ENCODE measurements at regions not wholly inside any gene's neighbourhood (a gene's known extent, or its start where the extent isn't known, plus 50 kb on each side); places are given as distances from the start of the nearest gene placed in this dataset.
"Not testable (repeated sequence)": the region's sequence is repeated elsewhere in the genome, so short reads cannot be mapped to it uniquely, and the experiment has no call there.

- no peak for DNase-seq
Observed at GRCh38 chr9:31490551-31491106, 893.8 kb upstream of the ACO1 start.

- no peak for DNase-seq
Observed at GRCh38 chr9:31492229-31492628, 892.2 kb upstream of the ACO1 start.

- no peak for DNase-seq
Observed at GRCh38 chr9:31500422-31500821, 884.0 kb upstream of the ACO1 start.

GRCh38 chr9:31519011-31519410 is 865.4 kb upstream of the ACO1 start:
- DNase-seq, result no peak

GRCh38 chr9:31519424-31519823 is 865.0 kb upstream of the ACO1 start:
- DNase-seq, result no peak

GRCh38 chr9:31519826-31520225 is 864.6 kb upstream of the ACO1 start:
- DNase-seq, result no peak

- no peak for DNase-seq
Observed at GRCh38 chr9:31520301-31521085, 864.0 kb upstream of the ACO1 start.

GRCh38 chr9:31535651-31536050 is 848.8 kb upstream of the ACO1 start:
- DNase-seq, result no peak

- DNase-seq, result no peak
Observed at GRCh38 chr9:31536471-31536870, 848.0 kb upstream of the ACO1 start.

- no peak for DNase-seq
Observed at GRCh38 chr9:31541721-31542281, 842.6 kb upstream of the ACO1 start.

GRCh38 chr9:31542384-31543055 is 841.9 kb upstream of the ACO1 start:
- DNase-seq, result no peak

- no peak for DNase-seq
Observed at GRCh38 chr9:31554941-31555340, 829.5 kb upstream of the ACO1 start.

GRCh38 chr9:31556667-31557463 is 827.6 kb upstream of the ACO1 start:
- DNase-seq, result no peak

GRCh38 chr9:31572190-31572589 is 812.3 kb upstream of the ACO1 start:
- not testable (repeated sequence) for DNase-seq

- no peak for DNase-seq
Observed at GRCh38 chr9:31573561-31573960, 810.9 kb upstream of the ACO1 start.

- DNase-seq, result no peak
Observed at GRCh38 chr9:31574006-31574765, 810.3 kb upstream of the ACO1 start.

GRCh38 chr9:31582071-31582470 is 802.4 kb upstream of the ACO1 start:
- no peak for DNase-seq

- no peak for DNase-seq
Observed at GRCh38 chr9:31582561-31582960, 801.9 kb upstream of the ACO1 start.

GRCh38 chr9:31585158-31585557 is 799.3 kb upstream of the ACO1 start:
- DNase-seq, result no peak

GRCh38 chr9:31587146-31587545 is 797.3 kb upstream of the ACO1 start:
- DNase-seq, result no peak

GRCh38 chr9:31588006-31588405 is 796.4 kb upstream of the ACO1 start:
- no peak for DNase-seq

- DNase-seq, result no peak
Observed at GRCh38 chr9:31588756-31589155, 795.7 kb upstream of the ACO1 start.

All from NCI-H1436 treated with DMSO at 0.1 percent for 48 hours (cell line).